ENCODE measurements at regions not wholly inside any gene's neighbourhood (a gene's known extent, or its start where the extent isn't known, plus 50 kb on each side); places are given as distances from the start of the nearest gene placed in this dataset.
"Not testable (repeated sequence)": the region's sequence is repeated elsewhere in the genome, so short reads cannot be mapped to it uniquely, and the experiment has no call there.

- not testable (repeated sequence) for DNase-seq (ENCODE audit: low read depth in 2 of 2, low spot score in 1 of 2)
Observed at GRCh38 chr2:87533390-87534272, 214.3 kb upstream of the PLGLB2 start.

- not testable (repeated sequence) for DNase-seq (ENCODE audit: low read depth in 2 of 2, low spot score in 1 of 2)
Observed at GRCh38 chr2:87534273-87534889, 213.5 kb upstream of the PLGLB2 start.

- DNase-seq (ENCODE audit: low read depth in 2 of 2, low spot score in 1 of 2): not testable (repeated sequence)
Observed at GRCh38 chr2:87536427-87536826, 211.5 kb upstream of the PLGLB2 start.

GRCh38 chr2:87537251-87537671 is 210.6 kb upstream of the PLGLB2 start:
- DNase-seq (ENCODE audit: low read depth in 2 of 2, low spot score in 1 of 2): not testable (repeated sequence)

GRCh38 chr2:87538268-87538667 is 209.6 kb upstream of the PLGLB2 start:
- DNase-seq (ENCODE audit: low read depth in 2 of 2, low spot score in 1 of 2): not testable (repeated sequence)

GRCh38 chr2:87539151-87539943 is 208.5 kb upstream of the PLGLB2 start:
- not testable (repeated sequence) for DNase-seq (ENCODE audit: low read depth in 2 of 2, low spot score in 1 of 2)

GRCh38 chr2:87540242-87540641 is 207.6 kb upstream of the PLGLB2 start:
- DNase-seq (ENCODE audit: low read depth in 2 of 2, low spot score in 1 of 2): not testable (repeated sequence)

GRCh38 chr2:87542599-87543174 is 205.2 kb upstream of the PLGLB2 start:
- not testable (repeated sequence) for DNase-seq (ENCODE audit: low read depth in 2 of 2, low spot score in 1 of 2)

GRCh38 chr2:87543797-87544196 is 204.1 kb upstream of the PLGLB2 start:
- DNase-seq (ENCODE audit: low read depth in 2 of 2, low spot score in 1 of 2): not testable (repeated sequence)

GRCh38 chr2:87547106-87547505 is 200.8 kb upstream of the PLGLB2 start:
- not testable (repeated sequence) for DNase-seq (ENCODE audit: low read depth in 2 of 2, low spot score in 1 of 2)

GRCh38 chr2:87547966-87548365 is 199.9 kb upstream of the PLGLB2 start:
- DNase-seq (ENCODE audit: low read depth in 2 of 2, low spot score in 1 of 2): not testable (repeated sequence)

GRCh38 chr2:87548681-87549536 is 199.0 kb upstream of the PLGLB2 start:
- DNase-seq (ENCODE audit: low read depth in 2 of 2, low spot score in 1 of 2): not testable (repeated sequence)

GRCh38 chr2:87549561-87550202 is 198.2 kb upstream of the PLGLB2 start:
- not testable (repeated sequence) for DNase-seq (ENCODE audit: low read depth in 2 of 2, low spot score in 1 of 2)

- not testable (repeated sequence) for DNase-seq (ENCODE audit: low read depth in 2 of 2, low spot score in 1 of 2)
Observed at GRCh38 chr2:87554678-87555077, 193.2 kb upstream of the PLGLB2 start.

GRCh38 chr2:87555082-87555481 is 192.8 kb upstream of the PLGLB2 start:
- DNase-seq (ENCODE audit: low read depth in 2 of 2, low spot score in 1 of 2): not testable (repeated sequence)

GRCh38 chr2:87559001-87559400 is 188.9 kb upstream of the PLGLB2 start:
- DNase-seq (ENCODE audit: low read depth in 2 of 2, low spot score in 1 of 2): not testable (repeated sequence)

GRCh38 chr2:87559735-87560134 is 188.2 kb upstream of the PLGLB2 start:
- not testable (repeated sequence) for DNase-seq (ENCODE audit: low read depth in 2 of 2, low spot score in 1 of 2)

GRCh38 chr2:87565116-87565515 is 182.8 kb upstream of the PLGLB2 start:
- not testable (repeated sequence) for DNase-seq (ENCODE audit: low read depth in 2 of 2, low spot score in 1 of 2)

GRCh38 chr2:87566531-87566930 is 181.4 kb upstream of the PLGLB2 start:
- DNase-seq (ENCODE audit: low read depth in 2 of 2, low spot score in 1 of 2): not testable (repeated sequence)
